A549 (cell line): ENCODE measurements at regions not wholly inside any gene's neighbourhood (a gene's known extent, or its start where the extent isn't known, plus 50 kb on each side); places are given as distances from the start of the nearest gene placed in this dataset.
"Not testable (repeated sequence)": the region's sequence is repeated elsewhere in the genome, so short reads cannot be mapped to it uniquely, and the experiment has no call there.

Experiments
- ATAC-seq, 2 experiments: fragments of 200-7000 bp in 1 of 2; fragments of >200 bp in 1 of 2; cut with Nextera tagmentation in 1 of 2; cut with Tn5 transposase in 1 of 2; 3 replicates each; pipeline versions ENCODE4 v1.8.0 to v1.9.1; 2018 to 2020; ENCODE audit warnings: mild to moderate bottlenecking in 1 of 2, moderate library complexity in 1 of 2
- CTCF ChIA-PET: fragments of 300-600 bp; sonication (Branson Sonifier 250); formaldehyde crosslinking; extraction: SDS; loops from one replicate; lab custom pipeline; 2021; ENCODE audit warnings: antibody characterized with exemption, inconsistent platforms; lab: Yijun Ruan, JAX
- POLR2A ChIA-PET: fragments of 350-600 bp; formaldehyde crosslinking; extraction: SDS; loops from one replicate; lab custom pipeline; 2021; ENCODE audit warnings: antibody characterized with exemption, inconsistent platforms; lab: Yijun Ruan, JAX
- DNase-seq, 2 experiments: peaks; one replicate each; pipeline versions ENCODE4 v3.0.0 to v3.0.0-alpha.2; 2011 to 2016; ENCODE audit warnings: low read depth in 1 of 2, low spot score in 1 of 2
- FAIRE-seq: peaks from 2 replicates; lab custom pipeline; 2011; peaks lifted over from hg19 to GRCh38; lab: Jason Lieb, UNC
- H3K27ac ChIP-seq, 2 experiments: fragments of >200 bp; sonication (Bioruptor Twin); formaldehyde crosslinking; 3 replicates each; pipeline ENCODE4 v1.5.1; 2016 to 2017
- H3K4me1 ChIP-seq: fragments of >200 bp; sonication (Bioruptor Twin); formaldehyde crosslinking; 3 replicates; pipeline ENCODE4 v1.6.1; 2016
- H3K4me2 ChIP-seq: fragments of >200 bp; sonication (Bioruptor Twin); formaldehyde crosslinking; 3 replicates; pipeline ENCODE4 v1.6.1; 2016
- H3K4me3 ChIP-seq: fragments of >200 bp; sonication (Bioruptor Twin); formaldehyde crosslinking; 3 replicates; pipeline ENCODE4 v1.5.1; 2016
- H3K9me3 ChIP-seq: fragments of >200 bp; sonication (Bioruptor Twin); formaldehyde crosslinking; 3 replicates; pipeline ENCODE4 v1.6.1; 2016
- CEBPB ChIP-seq, 2 experiments: fragments of >200 bp in 1 of 2; sonication (Bioruptor Twin) in 1 of 2; formaldehyde crosslinking in 1 of 2; IDR thresholded peaks; 2 replicates each; pipeline ENCODE4 v1.6.1; 2012 to 2016
- EHF ChIP-seq: fragments of 250-450 bp; sonication (Bioruptor Pico); IDR thresholded peaks from 2 replicates; pipeline ENCODE4 v1.5.0; 2020; ENCODE audit warnings: mild to moderate bottlenecking
- EHMT2 ChIP-seq: fragments of 200-600 bp; sonication (generic); IDR thresholded peaks from 2 replicates; pipeline ENCODE4 v1.6.1; 2016; ENCODE audit warnings: antibody characterized with exemption, low read depth, mild to moderate bottlenecking, moderate library complexity
- ELK1 ChIP-seq: fragments of 150-350 bp; IDR thresholded peaks from 2 replicates; pipeline ENCODE4 v1.6.1; 2014; ENCODE audit warnings: low read depth, mild to moderate bottlenecking, low read length
- ESRRA ChIP-seq: fragments of 150-350 bp; IDR thresholded peaks from 2 replicates; pipeline ENCODE4 v1.6.1; 2014; ENCODE audit warnings: mild to moderate bottlenecking, low read length, borderline replicate concordance
- FOXS1 ChIP-seq: fragments of 250-450 bp; sonication (Bioruptor Pico); IDR thresholded peaks from 2 replicates; pipeline ENCODE4 v1.5.0; 2020; ENCODE audit warnings: mild to moderate bottlenecking, moderate library complexity
- GATA3 ChIP-seq: IDR thresholded peaks from 2 replicates; pipeline ENCODE4 v1.6.1; 2012; ENCODE audit warnings: borderline replicate concordance
- HOXA7 ChIP-seq: fragments of 250-450 bp; sonication (Bioruptor Pico); IDR thresholded peaks from 2 replicates; pipeline ENCODE4 v1.5.0; 2020; ENCODE audit warnings: mild to moderate bottlenecking, moderate library complexity
- HOXB13 ChIP-seq: fragments of 250-450 bp; sonication (Bioruptor Pico); IDR thresholded peaks from 2 replicates; pipeline ENCODE4 v1.5.0; 2020; ENCODE audit warnings: low read depth, mild to moderate bottlenecking, moderate library complexity
- HOXB5 ChIP-seq: fragments of 250-450 bp; sonication (Bioruptor Pico); IDR thresholded peaks from 2 replicates; pipeline ENCODE4 v1.5.0; 2020; ENCODE audit warnings: mild to moderate bottlenecking, moderate library complexity
- JUN ChIP-seq, 2 experiments: fragments of >200 bp; sonication (Bioruptor Twin); formaldehyde crosslinking; IDR thresholded peaks; 2 replicates in 1 of 2; 3 replicates in 1 of 2; pipeline ENCODE4 v1.6.1; 2016 to 2017
- KDM5A ChIP-seq: fragments of 200-600 bp; sonication (generic); IDR thresholded peaks from 2 replicates; pipeline ENCODE4 v1.6.1; 2016; ENCODE audit warnings: antibody characterized with exemption, mild to moderate bottlenecking
- MAFK ChIP-seq: fragments of 450-650 bp; IDR thresholded peaks from 2 replicates; pipeline ENCODE4 v1.6.1; 2014; ENCODE audit not compliant: partially characterized antibody
- MAZ ChIP-seq: fragments of 150-350 bp; IDR thresholded peaks from 2 replicates; pipeline ENCODE4 v1.6.1; 2014; ENCODE audit warnings: antibody characterized with exemption, low read depth, low read length, borderline replicate concordance
- MYC ChIP-seq: IDR thresholded peaks from 2 replicates; pipeline ENCODE4 v1.6.1; 2012; ENCODE audit warnings: mild to moderate bottlenecking, inconsistent platforms, low read length, improper control_type of control experiment, borderline replicate concordance
- NPAS2 ChIP-seq: fragments of 250-450 bp; sonication (Bioruptor Pico); IDR thresholded peaks from 2 replicates; pipeline ENCODE4 v1.8.0; 2022; ENCODE audit warnings: mild to moderate bottlenecking, moderate library complexity, borderline replicate concordance
- PBX3 ChIP-seq: IDR thresholded peaks from 2 replicates; pipeline ENCODE4 v1.6.1; 2012
- PHF8 ChIP-seq: fragments of 200-600 bp; sonication (generic); IDR thresholded peaks from 2 replicates; pipeline ENCODE4 v1.6.1; 2016; ENCODE audit warnings: low read depth, mild to moderate bottlenecking, antibody characterized with exemption, moderate library complexity, borderline replicate concordance
- RCOR1 ChIP-seq: fragments of 150-350 bp; IDR thresholded peaks from 2 replicates; pipeline ENCODE4 v1.6.1; 2014; ENCODE audit warnings: antibody characterized with exemption, low read length, low read depth
- REST ChIP-seq: fragments of 200-600 bp; sonication (generic); IDR thresholded peaks from 2 replicates; pipeline ENCODE4 v1.6.1; 2016; ENCODE audit warnings: antibody characterized with exemption, mild to moderate bottlenecking, moderate library complexity
- SMC3 ChIP-seq: fragments of >200 bp; sonication (Bioruptor Twin); formaldehyde crosslinking; IDR thresholded peaks from 3 replicates; pipeline ENCODE4 v1.6.1; 2018; ENCODE audit warnings: inconsistent platforms
- TFCP2L1 ChIP-seq: fragments of 250-450 bp; sonication (Bioruptor Pico); IDR thresholded peaks from 2 replicates; pipeline ENCODE4 v1.5.0; 2021; ENCODE audit warnings: mild to moderate bottlenecking
- ZC3H11A ChIP-seq: fragments of 450-650 bp; IDR thresholded peaks from 2 replicates; pipeline ENCODE4 v1.6.1; 2014; ENCODE audit warnings: antibody characterized with exemption, mild to moderate bottlenecking
- ZFP36 ChIP-seq: fragments of 450-650 bp; IDR thresholded peaks from 2 replicates; pipeline ENCODE4 v1.6.1; 2014; ENCODE audit warnings: borderline replicate concordance; ENCODE audit not compliant: partially characterized antibody
- ZSCAN20 ChIP-seq: fragments of 250-450 bp; sonication (Bioruptor Pico); IDR thresholded peaks from 2 replicates; pipeline ENCODE4 v1.8.0; 2022; ENCODE audit warnings: mild to moderate bottlenecking, moderate library complexity
- WGBS: methylation state at CpG from one replicate; pipeline ENCODE4 v1.1.6; 2017; ENCODE audit errors: missing lambda C conversion rate; 5-methylcytosine and 5-hydroxymethylcytosine counted together
- TF ChIP-seq, protein P1 (sequence below): IDR thresholded peaks from 2 replicates; pipeline ENCODE4 v1.6.1; 2012
- TF ChIP-seq, protein P2 (sequence below): fragments of >200 bp; sonication (Bioruptor Twin); formaldehyde crosslinking; IDR thresholded peaks from 2 replicates; pipeline ENCODE4 v1.6.1; 2016

DNA sequence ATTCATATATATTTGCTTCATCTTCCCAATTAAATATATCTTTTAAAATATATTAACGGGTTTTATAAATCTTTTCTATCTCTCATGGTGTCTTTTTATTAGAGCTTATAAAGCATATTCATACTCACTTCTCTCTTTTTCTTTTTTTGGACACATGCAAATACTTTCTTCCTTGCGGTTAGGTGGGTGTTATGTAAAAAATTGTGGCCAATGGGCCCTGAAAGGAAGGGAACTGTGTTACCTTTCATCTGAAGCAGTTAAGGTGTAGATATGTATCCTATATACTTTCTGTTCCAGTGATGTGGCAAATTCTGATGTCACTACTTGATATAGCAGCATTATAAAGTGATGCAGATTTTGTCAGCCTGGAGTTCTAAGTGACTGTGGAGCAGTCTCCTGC lies 714.5 kb downstream of the PLCL1 start:
- H3K4me3 ChIP-seq = no peak overlapping the region
- H3K4me2 ChIP-seq = no peak overlapping the region
- no peaks in the 10 kb centered on the region for H3K9me3 ChIP-seq
- DNase-seq = no peak
- ChIA-PET POLR2A (no interaction called here), CTCF (no interaction called here)
- WGBS = 5% methylated on average over 2 of the region's 2 CpGs
- no peak for TF ChIP-seq PBX3
- H3K27ac ChIP-seq = no peak overlapping the region
- ATAC-seq = no peak
- no peaks in the 10 kb centered on the region for H3K4me1 ChIP-seq
- FAIRE-seq = no peak

- ChIA-PET POLR2A (no interaction called here), CTCF (no interaction called here)
- H3K4me2 ChIP-seq = no peak overlapping the region
- H3K4me1 ChIP-seq = no peaks in the 10 kb centered on the region
- ATAC-seq = no peak
- TF ChIP-seq HOXB13 (CRISPR knock-in tag) (no peak), ZC3H11A (no peak), MAZ (no peak), ZSCAN20 (CRISPR knock-in tag) (no peak), RCOR1 (no peak), MYC (no peak), TFCP2L1 (CRISPR knock-in tag) (no peak), EHF (CRISPR knock-in tag) (no peak), HOXB5 (CRISPR knock-in tag) (no peak), ZFP36 (no peak), ELK1 (no peak), ESRRA (no peak), SMC3 (no peak), HOXA7 (no peak), NPAS2 (CRISPR knock-in tag) (no peak), FOXS1 (CRISPR knock-in tag) (no peak), MAFK (no peak)
- TF ChIP-seq, protein P1, sequence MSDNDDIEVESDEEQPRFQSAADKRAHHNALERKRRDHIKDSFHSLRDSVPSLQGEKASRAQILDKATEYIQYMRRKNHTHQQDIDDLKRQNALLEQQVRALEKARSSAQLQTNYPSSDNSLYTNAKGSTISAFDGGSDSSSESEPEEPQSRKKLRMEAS = no peak
- FAIRE-seq = no peak
- no peak overlapping the region for H3K27ac ChIP-seq
- no peak overlapping the region for H3K4me3 ChIP-seq
- 3% methylated on average over 2 of the region's 2 CpGs for WGBS
- H3K9me3 ChIP-seq = no peaks in the 10 kb centered on the region
- DNase-seq = no peak
Observed at GRCh38 chr2:198517976-198518375, 713.6 kb downstream of the PLCL1 start.

DNA sequence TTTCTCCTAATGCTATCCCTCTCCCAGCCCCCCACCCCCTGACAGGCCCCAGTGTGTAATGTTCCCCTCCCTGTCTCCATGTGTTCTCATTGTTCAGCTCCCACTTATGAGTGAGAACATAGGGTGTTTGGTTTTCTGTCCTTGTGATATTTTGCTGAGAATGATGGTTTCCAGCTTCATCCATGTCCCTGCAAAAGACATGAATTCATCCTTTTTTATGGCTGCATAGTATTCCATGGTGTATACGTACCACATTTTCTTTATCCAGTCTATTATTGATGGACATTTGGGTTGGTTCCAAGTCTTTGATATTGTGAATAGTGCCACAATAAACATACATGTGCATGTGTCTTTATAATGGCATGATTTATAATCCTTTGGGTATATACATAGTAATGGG lies 704.2 kb downstream of the PLCL1 start:
- H3K4me1 ChIP-seq, H3K4me2 ChIP-seq, ATAC-seq, FAIRE-seq, H3K27ac ChIP-seq, POLR2A ChIA-PET, CTCF ChIA-PET, H3K4me3 ChIP-seq, DNase-seq, H3K9me3 ChIP-seq: not testable (repeated sequence)
- 60% methylated on average over 1 of the region's 1 CpG for WGBS

DNA sequence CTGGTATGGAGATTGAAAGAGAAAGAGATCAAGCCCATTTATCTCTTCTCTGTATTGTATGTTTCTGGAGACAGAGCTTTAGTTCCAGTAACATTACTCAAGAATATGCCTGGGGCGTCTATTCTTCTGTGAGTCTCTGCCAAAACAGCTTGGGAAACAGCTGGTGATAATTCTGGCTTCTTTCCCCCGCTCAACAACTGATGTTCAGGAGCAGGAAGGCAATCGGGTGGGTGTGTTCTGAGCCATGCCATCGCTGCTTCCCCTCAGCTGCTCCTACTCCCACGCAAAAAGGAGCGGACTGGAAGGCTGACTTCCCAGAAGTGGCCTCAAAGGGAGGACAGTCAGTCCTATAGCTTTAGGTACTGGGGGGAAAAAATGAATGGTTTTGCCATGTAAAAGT lies 695.1 kb downstream of the PLCL1 start:
- ATAC-seq = no peak
- whole genome bisulfite sequencing = 12% methylated on average over 6 of the region's 6 CpGs
- no peak overlapping the region for H3K27ac ChIP-seq
- H3K4me3 ChIP-seq = no peak overlapping the region
- no peaks in the 10 kb centered on the region for H3K4me1 ChIP-seq
- FAIRE-seq = no peak
- H3K4me2 ChIP-seq = no peak overlapping the region
- CTCF ChIA-PET = interaction anchor here (0.6 kb wide), 1 partner anchor 1005 kb away, joined by 4 read pairs; no protein-coding TSS in a partner anchor
- DNase-seq = no peak
- POLR2A ChIA-PET = no interaction called here
- H3K9me3 ChIP-seq = no peaks in the 10 kb centered on the region
- TF ChIP-seq ZC3H11A (no peak), KDM5A (no peak), MAZ (no peak), MYC (no peak), ZSCAN20 (CRISPR knock-in tag) (no peak), JUN (IDR thresholded peaks at IDR 0.05) (no peak), GATA3 (no peak), EHMT2 (no peak), REST (no peak), PHF8 (no peak), CEBPB (IDR thresholded peaks at IDR 0.05) (no peak), HOXA7 (no peak)
- TF ChIP-seq, protein P2, sequence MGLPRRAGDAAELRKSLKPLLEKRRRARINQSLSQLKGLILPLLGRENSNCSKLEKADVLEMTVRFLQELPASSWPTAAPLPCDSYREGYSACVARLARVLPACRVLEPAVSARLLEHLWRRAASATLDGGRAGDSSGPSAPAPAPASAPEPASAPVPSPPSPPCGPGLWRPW = no peak
